ENCODE measurements at regions not wholly inside any gene's neighbourhood (a gene's known extent, or its start where the extent isn't known, plus 50 kb on each side); places are given as distances from the start of the nearest gene placed in this dataset.

GRCh38 chr4:175504318-175504717 lies 307.7 kb downstream of the GPM6A start:
- TF ChIP-seq POLR2AphosphoS5 (IDR thresholded peaks at IDR 0.05), result no peak
- no peak for TF ChIP-seq POLR2A (IDR thresholded peaks at IDR 0.05)
- TF ChIP-seq, protein P1, sequence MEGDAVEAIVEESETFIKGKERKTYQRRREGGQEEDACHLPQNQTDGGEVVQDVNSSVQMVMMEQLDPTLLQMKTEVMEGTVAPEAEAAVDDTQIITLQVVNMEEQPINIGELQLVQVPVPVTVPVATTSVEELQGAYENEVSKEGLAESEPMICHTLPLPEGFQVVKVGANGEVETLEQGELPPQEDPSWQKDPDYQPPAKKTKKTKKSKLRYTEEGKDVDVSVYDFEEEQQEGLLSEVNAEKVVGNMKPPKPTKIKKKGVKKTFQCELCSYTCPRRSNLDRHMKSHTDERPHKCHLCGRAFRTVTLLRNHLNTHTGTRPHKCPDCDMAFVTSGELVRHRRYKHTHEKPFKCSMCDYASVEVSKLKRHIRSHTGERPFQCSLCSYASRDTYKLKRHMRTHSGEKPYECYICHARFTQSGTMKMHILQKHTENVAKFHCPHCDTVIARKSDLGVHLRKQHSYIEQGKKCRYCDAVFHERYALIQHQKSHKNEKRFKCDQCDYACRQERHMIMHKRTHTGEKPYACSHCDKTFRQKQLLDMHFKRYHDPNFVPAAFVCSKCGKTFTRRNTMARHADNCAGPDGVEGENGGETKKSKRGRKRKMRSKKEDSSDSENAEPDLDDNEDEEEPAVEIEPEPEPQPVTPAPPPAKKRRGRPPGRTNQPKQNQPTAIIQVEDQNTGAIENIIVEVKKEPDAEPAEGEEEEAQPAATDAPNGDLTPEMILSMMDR (IDR thresholded peaks at IDR 0.05), result no peak
- no peak for TF ChIP-seq EP300 (IDR thresholded peaks at IDR 0.05)
- intact Hi-C loops (cut with DNase I; ENCODE audit: low total_unique reads), result no loop called here
- DNase-seq, result no peak
- Histone ChIP-seq H3K4me1 (no peaks in the 10 kb centered on the region), H3K36me3 (no peaks in the 10 kb centered on the region), H3K4me3 (no peak overlapping the region), H3K27ac (no peak overlapping the region), H3K9me3 (peaks cover 3 to 7% (median 4%) of the 10 kb centered on the region in 4 donors), H3K27me3 (no peaks in the 10 kb centered on the region)

GRCh38 chr4:175509320-175509719 lies 302.7 kb downstream of the GPM6A start:
- no peaks in the 10 kb centered on the region for H3K36me3 ChIP-seq
- H3K27ac ChIP-seq, result no peak overlapping the region
- no peak overlapping the region for H3K4me3 ChIP-seq
- H3K27me3 ChIP-seq, result no peaks in the 10 kb centered on the region
- TF ChIP-seq POLR2A (IDR thresholded peaks at IDR 0.05), result no peak
- no peak for TF ChIP-seq POLR2AphosphoS5 (IDR thresholded peaks at IDR 0.05)
- TF ChIP-seq, protein P1 (IDR thresholded peaks at IDR 0.05), result no peak
- TF ChIP-seq EP300 (IDR thresholded peaks at IDR 0.05), result no peak
- intact Hi-C loops (cut with DNase I; ENCODE audit: low total_unique reads), result no loop called here
- H3K9me3 ChIP-seq, result no peaks in the 10 kb centered on the region
- WGBS, 5 donors, result 54 to 71% (median 58%) methylated on average over 2 of the region's 2 CpGs
- no peak for DNase-seq
- no peaks in the 10 kb centered on the region for H3K4me1 ChIP-seq

DNA sequence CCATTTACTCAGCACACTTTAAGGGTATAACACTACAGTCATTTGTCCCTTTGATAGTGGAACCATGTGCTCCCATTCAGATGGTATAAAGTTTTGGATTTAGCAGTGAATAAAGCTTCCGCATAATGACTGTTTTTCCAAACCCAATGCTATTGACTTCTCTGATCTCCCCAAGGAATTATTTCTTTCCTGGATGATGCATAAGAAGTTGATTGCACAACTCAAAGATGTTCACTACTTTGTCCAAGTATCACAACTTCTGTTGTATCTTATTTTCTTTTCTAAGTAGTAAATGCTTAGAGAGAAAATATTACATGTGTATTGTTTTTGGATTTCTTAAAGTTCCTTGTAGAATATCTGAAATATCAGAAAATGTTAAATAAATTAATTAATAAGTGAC lies 300.2 kb downstream of the GPM6A start:
- H3K4me1 ChIP-seq, result no peaks in the 10 kb centered on the region
- H3K4me3 ChIP-seq, result no peak overlapping the region
- no peaks in the 10 kb centered on the region for H3K9me3 ChIP-seq
- no peaks in the 10 kb centered on the region for H3K27me3 ChIP-seq
- H3K27ac ChIP-seq, result no peak overlapping the region
- no peak for DNase-seq
- TF ChIP-seq EP300 (IDR thresholded peaks at IDR 0.05), result no peak
- no peak for TF ChIP-seq POLR2AphosphoS5 (IDR thresholded peaks at IDR 0.05)
- no peak for TF ChIP-seq POLR2A (IDR thresholded peaks at IDR 0.05)
- TF ChIP-seq, protein P1 (IDR thresholded peaks at IDR 0.05), result no peak
- H3K36me3 ChIP-seq, result no peaks in the 10 kb centered on the region
- intact Hi-C loops (cut with DNase I; ENCODE audit: low total_unique reads), result no loop called here
- WGBS, 5 donors, result 92 to 99% (median 96%) methylated on average over 1 of the region's 1 CpG

DNA sequence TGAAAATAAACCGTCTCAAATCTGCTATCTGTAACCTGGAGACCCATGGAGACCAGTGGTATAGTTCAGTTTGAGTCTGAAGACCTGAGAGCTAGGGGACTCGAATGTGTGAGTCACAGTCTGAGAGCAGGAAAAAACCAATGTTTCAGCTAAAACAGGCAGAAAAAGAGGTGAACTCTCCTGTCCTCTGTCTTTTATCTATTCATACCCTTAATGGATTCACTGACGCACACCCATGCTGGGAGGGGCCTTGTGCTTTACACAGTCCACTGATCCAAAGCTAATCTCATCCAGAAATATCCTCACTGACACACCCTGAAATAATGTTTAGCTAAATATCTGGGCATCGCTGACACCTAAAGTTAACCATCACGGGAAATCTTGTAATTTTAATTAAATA lies 297.9 kb downstream of the GPM6A start:
- DNase-seq, result no peak
- H3K27me3 ChIP-seq, result no peaks in the 10 kb centered on the region
- H3K4me1 ChIP-seq, result no peaks in the 10 kb centered on the region
- no peaks in the 10 kb centered on the region for H3K9me3 ChIP-seq
- intact Hi-C loops (cut with DNase I; ENCODE audit: low total_unique reads), result no loop called here
- TF ChIP-seq EP300 (IDR thresholded peaks at IDR 0.05) (no peak), POLR2A (IDR thresholded peaks at IDR 0.05) (no peak), POLR2AphosphoS5 (IDR thresholded peaks at IDR 0.05) (no peak)
- TF ChIP-seq, protein P1 (IDR thresholded peaks at IDR 0.05), result no peak
- H3K4me3 ChIP-seq, result no peak overlapping the region
- no peaks in the 10 kb centered on the region for H3K36me3 ChIP-seq
- WGBS, 5 donors, result 68 to 78% (median 73%) methylated on average over 5 of the region's 5 CpGs
- H3K27ac ChIP-seq, result no peak overlapping the region
